A549 (cell line): ENCODE measurements at regions not wholly inside any gene's neighbourhood (a gene's known extent, or its start where the extent isn't known, plus 50 kb on each side); places are given as distances from the start of the nearest gene placed in this dataset.

Experiments used
- BHLHE40 ChIP-seq: IDR thresholded peaks from 2 replicates; pipeline ENCODE4 v1.6.1; 2012; ENCODE audit warnings: low read depth, low read length, inconsistent platforms
- CBX2 ChIP-seq: fragments of 200-600 bp; sonication (generic); IDR thresholded peaks from 2 replicates; pipeline ENCODE4 v1.6.1; 2016; ENCODE audit warnings: low read depth, mild to moderate bottlenecking, borderline replicate concordance
- CEBPB ChIP-seq, 2 experiments: fragments of >200 bp in 1 of 2; sonication (Bioruptor Twin) in 1 of 2; formaldehyde crosslinking in 1 of 2; IDR thresholded peaks; 2 replicates each; pipeline ENCODE4 v1.6.1; 2012 to 2016
- ESRRA ChIP-seq: fragments of 150-350 bp; IDR thresholded peaks from 2 replicates; pipeline ENCODE4 v1.6.1; 2014; ENCODE audit warnings: mild to moderate bottlenecking, low read length, borderline replicate concordance
- FOSB ChIP-seq: fragments of 250-450 bp; sonication (Bioruptor Pico); IDR thresholded peaks from 2 replicates; pipeline ENCODE4 v1.5.0; 2020; ENCODE audit warnings: mild to moderate bottlenecking, moderate library complexity
- JUN ChIP-seq, 2 experiments: fragments of >200 bp; sonication (Bioruptor Twin); formaldehyde crosslinking; IDR thresholded peaks; 2 replicates in 1 of 2; 3 replicates in 1 of 2; pipeline ENCODE4 v1.6.1; 2016 to 2017
- MYC ChIP-seq: IDR thresholded peaks from 2 replicates; pipeline ENCODE4 v1.6.1; 2012; ENCODE audit warnings: mild to moderate bottlenecking, inconsistent platforms, low read length, improper control_type of control experiment, borderline replicate concordance
- POLR2A ChIP-seq: IDR thresholded peaks from 2 replicates; pipeline ENCODE4 v1.6.1; 2012; ENCODE audit warnings: mild to moderate bottlenecking, low read length
- RAD21 ChIP-seq, 2 experiments: fragments of >200 bp in 1 of 2; sonication (Bioruptor Twin) in 1 of 2; formaldehyde crosslinking in 1 of 2; IDR thresholded peaks in 1 of 2; conservative IDR thresholded peaks in 1 of 2; 2 replicates in 1 of 2; 3 replicates in 1 of 2; pipeline ENCODE4 v1.6.1; 2012 to 2018; ENCODE audit warnings: inconsistent platforms in 1 of 2
- RNF2 ChIP-seq: fragments of 200-600 bp; sonication (generic); IDR thresholded peaks from 2 replicates; pipeline ENCODE4 v1.6.1; 2016; ENCODE audit warnings: low read depth, mild to moderate bottlenecking, antibody characterized with exemption, moderate library complexity, borderline replicate concordance
- SMC3 ChIP-seq: fragments of >200 bp; sonication (Bioruptor Twin); formaldehyde crosslinking; IDR thresholded peaks from 3 replicates; pipeline ENCODE4 v1.6.1; 2018; ENCODE audit warnings: inconsistent platforms
- TF ChIP-seq, protein P1 (sequence below): fragments of >200 bp; sonication (Bioruptor Twin); formaldehyde crosslinking; IDR thresholded peaks from 3 replicates; pipeline ENCODE4 v1.5.1; 2016

DNA sequence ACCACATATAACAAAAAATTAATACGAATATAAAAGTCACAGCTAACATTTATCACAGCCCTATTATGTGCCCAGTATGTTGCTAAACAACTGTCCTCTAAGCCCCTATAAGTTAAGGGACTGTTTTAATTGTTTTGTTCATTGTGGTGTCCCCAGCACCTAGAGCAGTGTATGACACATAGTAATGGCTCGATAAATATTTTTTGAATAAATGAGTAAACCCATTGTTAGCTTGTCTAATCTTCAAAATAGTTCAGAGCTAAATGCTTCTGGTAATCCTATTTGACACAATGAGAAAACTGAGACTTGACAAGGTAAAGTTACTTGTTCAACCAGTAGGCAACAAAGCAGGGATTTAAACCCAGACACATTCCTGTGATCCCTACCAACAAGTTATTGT is 78.4 kb upstream of the NEUROD6 start:
- TF ChIP-seq POLR2A = no peak
- TF ChIP-seq CBX2 = no peak
- TF ChIP-seq ESRRA = no peak
- TF ChIP-seq, protein P1, sequence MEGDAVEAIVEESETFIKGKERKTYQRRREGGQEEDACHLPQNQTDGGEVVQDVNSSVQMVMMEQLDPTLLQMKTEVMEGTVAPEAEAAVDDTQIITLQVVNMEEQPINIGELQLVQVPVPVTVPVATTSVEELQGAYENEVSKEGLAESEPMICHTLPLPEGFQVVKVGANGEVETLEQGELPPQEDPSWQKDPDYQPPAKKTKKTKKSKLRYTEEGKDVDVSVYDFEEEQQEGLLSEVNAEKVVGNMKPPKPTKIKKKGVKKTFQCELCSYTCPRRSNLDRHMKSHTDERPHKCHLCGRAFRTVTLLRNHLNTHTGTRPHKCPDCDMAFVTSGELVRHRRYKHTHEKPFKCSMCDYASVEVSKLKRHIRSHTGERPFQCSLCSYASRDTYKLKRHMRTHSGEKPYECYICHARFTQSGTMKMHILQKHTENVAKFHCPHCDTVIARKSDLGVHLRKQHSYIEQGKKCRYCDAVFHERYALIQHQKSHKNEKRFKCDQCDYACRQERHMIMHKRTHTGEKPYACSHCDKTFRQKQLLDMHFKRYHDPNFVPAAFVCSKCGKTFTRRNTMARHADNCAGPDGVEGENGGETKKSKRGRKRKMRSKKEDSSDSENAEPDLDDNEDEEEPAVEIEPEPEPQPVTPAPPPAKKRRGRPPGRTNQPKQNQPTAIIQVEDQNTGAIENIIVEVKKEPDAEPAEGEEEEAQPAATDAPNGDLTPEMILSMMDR = no peak
- TF ChIP-seq RAD21 (conservative IDR thresholded peaks at IDR 0.05 in 1 of 2, IDR thresholded peaks at IDR 0.05 in 1 of 2) = no peak
- TF ChIP-seq MYC = no peak
- TF ChIP-seq CEBPB (IDR thresholded peaks at IDR 0.05) = no peak
- TF ChIP-seq BHLHE40 = no peak
- no peak for TF ChIP-seq FOSB
- TF ChIP-seq JUN (IDR thresholded peaks at IDR 0.05) = no peak
- no peak for TF ChIP-seq SMC3
- no peak for TF ChIP-seq RNF2
